Type B pancreatic cell (in vitro differentiated cells): ENCODE measurements at regions not wholly inside any gene's neighbourhood (a gene's known extent, or its start where the extent isn't known, plus 50 kb on each side); places are given as distances from the start of the nearest gene placed in this dataset.
A peak's percentile ranks its signal among the peaks of the same experiment; 100 is the strongest.
"Not testable (repeated sequence)": the region's sequence is repeated elsewhere in the genome, so short reads cannot be mapped to it uniquely, and the experiment has no call there.

Experiments used
- DNase-seq: peaks from one replicate; pipeline ENCODE4 v3.0.0; 2021; ENCODE audit warnings: mixed read lengths; ENCODE audit not compliant: unreplicated experiment; ENCODE audit errors: extremely low spot score
- H3K27ac Mint-ChIP-seq: 2 replicates; pipeline ENCODE4 v1.8.0; 2021; ENCODE audit warnings: mild to moderate bottlenecking, mixed read lengths
- H3K27me3 Mint-ChIP-seq: 2 replicates; pipeline ENCODE4 v1.8.0; 2021; ENCODE audit warnings: mixed read lengths
- H3K36me3 Mint-ChIP-seq: 2 replicates; pipeline ENCODE4 v1.8.0; 2021; ENCODE audit warnings: mixed read lengths
- H3K4me1 Mint-ChIP-seq: one replicate; pipeline ENCODE4 v1.8.0; 2021; ENCODE audit warnings: mixed read lengths; ENCODE audit not compliant: unreplicated experiment
- H3K4me3 Mint-ChIP-seq: 2 replicates; pipeline ENCODE4 v1.8.0; 2021; ENCODE audit warnings: mild to moderate bottlenecking, mixed read lengths
- H3K9me3 Mint-ChIP-seq: 2 replicates; pipeline ENCODE4 v1.8.0; 2021; ENCODE audit warnings: mixed read lengths
- CTCF ChIP-seq: fragments of 200-600 bp; sonication (generic); conservative IDR thresholded peaks from 2 replicates; pipeline ENCODE4 v1.5.0; 2021; ENCODE audit warnings: antibody characterized with exemption, mild to moderate bottlenecking

GRCh38 chr3:24687671-24688070, 193.0 kb upstream of the THRB start:
- no peak for TF ChIP-seq CTCF
- Mint-ChIP-seq H3K4me1 (peaks cover 21% of the 10 kb centered on the region), H3K27me3 (no peaks in the 10 kb centered on the region), H3K27ac (no peak overlapping the region), H3K4me3 (no peak overlapping the region), H3K36me3 (no peaks in the 10 kb centered on the region), H3K9me3 (no peaks in the 10 kb centered on the region)
- DNase-seq: no peak

DNA sequence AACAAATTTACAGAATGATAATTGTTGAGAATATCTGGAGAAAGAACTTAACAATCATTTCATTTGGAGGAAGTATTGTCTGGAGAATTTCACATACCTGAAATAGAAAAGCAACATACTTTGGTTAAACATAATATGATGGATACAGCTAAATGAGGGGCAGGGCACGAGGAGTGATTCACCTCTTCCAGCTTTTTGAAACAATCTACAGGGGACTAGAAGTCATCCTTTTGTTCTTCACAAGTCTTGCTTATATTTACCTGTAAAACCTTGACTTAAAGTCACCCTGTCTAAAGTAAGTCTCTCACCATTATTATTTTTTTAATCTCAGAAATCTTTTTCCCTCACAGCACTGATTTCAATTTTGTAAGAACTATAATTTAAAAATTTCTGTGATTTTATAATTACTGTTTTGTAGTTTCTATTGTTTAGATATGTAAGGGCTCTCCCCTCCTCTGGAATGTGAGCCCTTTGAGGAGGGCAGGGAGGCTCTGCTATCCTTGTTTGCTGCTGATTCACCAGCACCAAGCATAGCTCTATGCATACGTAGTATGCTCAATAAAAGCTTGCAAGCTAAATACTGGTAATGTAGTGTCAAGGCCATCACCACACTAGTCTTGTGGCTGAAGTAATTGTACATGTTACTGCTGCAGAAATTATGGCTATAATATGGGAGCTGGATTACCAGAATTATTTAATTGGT, 193.9 kb upstream of the THRB start:
- Mint-ChIP-seq H3K27ac (peak overlapping the region; percentile 58), H3K36me3 (no peaks in the 10 kb centered on the region), H3K27me3 (no peaks in the 10 kb centered on the region), H3K9me3 (no peaks in the 10 kb centered on the region), H3K4me1 (peaks cover 13% of the 10 kb centered on the region), H3K4me3 (no peak overlapping the region)
- DNase-seq: no peak
- no peak for TF ChIP-seq CTCF

DNA sequence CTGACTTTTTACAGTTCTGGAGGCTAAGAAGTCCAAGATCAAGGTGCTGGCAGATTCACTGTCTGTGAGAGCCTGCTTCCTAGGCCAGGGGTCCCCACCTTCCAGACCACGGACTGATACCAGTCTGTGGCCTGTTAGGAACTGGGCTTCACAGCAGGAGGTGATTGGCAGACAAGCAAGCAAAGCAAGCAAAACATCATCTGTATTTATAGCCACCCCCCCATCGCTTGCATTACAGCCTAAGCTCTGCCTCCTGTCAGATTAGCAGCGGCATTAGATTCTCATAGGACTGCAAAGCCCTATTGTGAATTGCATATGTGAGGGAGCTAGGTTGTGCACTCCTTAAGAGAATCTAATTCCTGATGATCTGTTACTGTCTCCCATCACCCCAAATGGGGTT, 194.7 kb upstream of the THRB start:
- Mint-ChIP-seq H3K27me3 (no peaks in the 10 kb centered on the region), H3K36me3 (no peaks in the 10 kb centered on the region), H3K4me3 (no peak overlapping the region), H3K27ac (peak overlapping the region; percentile 58), H3K9me3 (no peaks in the 10 kb centered on the region), H3K4me1 (peaks cover 8% of the 10 kb centered on the region)
- DNase-seq: no peak
- no peak for TF ChIP-seq CTCF

- Mint-ChIP-seq H3K27me3 (no peaks in the 10 kb centered on the region), H3K9me3 (no peaks in the 10 kb centered on the region), H3K36me3 (no peaks in the 10 kb centered on the region), H3K27ac (no peak overlapping the region), H3K4me1 (peaks cover 4% of the 10 kb centered on the region), H3K4me3 (no peak overlapping the region)
- no peak for TF ChIP-seq CTCF
- DNase-seq: no peak
Measured at GRCh38 chr3:24690777-24691176, 196.1 kb upstream of the THRB start.

- DNase-seq, H3K9me3 Mint-ChIP-seq: not testable (repeated sequence)
Measured at GRCh38 chr3:24699078-24699477, 204.4 kb upstream of the THRB start.

GRCh38 chr3:24704496-24704895, 209.8 kb upstream of the THRB start:
- TF ChIP-seq CTCF: no peak
- no peaks in the 10 kb centered on the region for H3K27me3 Mint-ChIP-seq
- no peaks in the 10 kb centered on the region for H3K9me3 Mint-ChIP-seq
- H3K4me3 Mint-ChIP-seq: no peak overlapping the region
- H3K4me1 Mint-ChIP-seq: no peaks in the 10 kb centered on the region
- DNase-seq: no peak
- no peaks in the 10 kb centered on the region for H3K36me3 Mint-ChIP-seq
- H3K27ac Mint-ChIP-seq: no peak overlapping the region

More at GRCh38 chr3:24699078-24699477, 204.4 kb upstream of the THRB start:
- not testable (repeated sequence) for H3K36me3 Mint-ChIP-seq, H3K4me3 Mint-ChIP-seq, H3K4me1 Mint-ChIP-seq, H3K27me3 Mint-ChIP-seq, H3K27ac Mint-ChIP-seq
